ENCODE measurements at regions not wholly inside any gene's neighbourhood (a gene's known extent, or its start where the extent isn't known, plus 50 kb on each side); places are given as distances from the start of the nearest gene placed in this dataset.
A peak's percentile ranks its signal among the peaks of the same experiment; 100 is the strongest.

GRCh38 chr20:22652681-22653588 is 68.6 kb upstream of the FOXA2 start:
- no peak for DNase-seq (ENCODE audit: low read depth)

GRCh38 chr20:22653658-22654642 is 69.6 kb upstream of the FOXA2 start:
- DNase-seq (ENCODE audit: low read depth) = no peak

GRCh38 chr20:22663528-22664025 is 79.2 kb upstream of the FOXA2 start:
- no peak for DNase-seq (ENCODE audit: low read depth)

- no peak for DNase-seq (ENCODE audit: low read depth)
Observed at GRCh38 chr20:22667198-22667597, 82.8 kb upstream of the FOXA2 start.

GRCh38 chr20:22672191-22672590 is 87.8 kb upstream of the FOXA2 start:
- no peak for DNase-seq (ENCODE audit: low read depth)

GRCh38 chr20:22673467-22673866 is 89.1 kb upstream of the FOXA2 start:
- DNase-seq (ENCODE audit: low read depth) = no peak

GRCh38 chr20:22675341-22675740 is 91.0 kb upstream of the FOXA2 start:
- no peak for DNase-seq (ENCODE audit: low read depth)

GRCh38 chr20:22678678-22679077 is 94.3 kb upstream of the FOXA2 start:
- no peak for DNase-seq (ENCODE audit: low read depth)

GRCh38 chr20:22679197-22679596 is 94.8 kb upstream of the FOXA2 start:
- DNase-seq (ENCODE audit: low read depth) = no peak

- DNase-seq (ENCODE audit: low read depth) = no peak
Observed at GRCh38 chr20:22680031-22680740, 95.8 kb upstream of the FOXA2 start.

GRCh38 chr20:22681591-22682248 is 97.3 kb upstream of the FOXA2 start:
- no peak for DNase-seq (ENCODE audit: low read depth)

- no peak for DNase-seq (ENCODE audit: low read depth)
Observed at GRCh38 chr20:22682381-22682780, 98.0 kb upstream of the FOXA2 start.

- DNase-seq (ENCODE audit: low read depth) = peak; percentile 62
Observed at GRCh38 chr20:22684072-22684762, 99.8 kb upstream of the FOXA2 start.

GRCh38 chr20:22684763-22685443 is 100.5 kb upstream of the FOXA2 start:
- no peak for DNase-seq (ENCODE audit: low read depth)

- peak; percentile 79 for DNase-seq (ENCODE audit: low read depth)
Observed at GRCh38 chr20:22686097-22686496, 101.7 kb upstream of the FOXA2 start.

- DNase-seq (ENCODE audit: low read depth) = no peak
Observed at GRCh38 chr20:22687676-22688349, 103.4 kb upstream of the FOXA2 start.

- no peak for DNase-seq (ENCODE audit: low read depth)
Observed at GRCh38 chr20:22688485-22688884, 104.1 kb upstream of the FOXA2 start.

GRCh38 chr20:22689266-22689665 is 104.9 kb upstream of the FOXA2 start:
- DNase-seq (ENCODE audit: low read depth) = no peak

- no peak for DNase-seq (ENCODE audit: low read depth)
Observed at GRCh38 chr20:22690000-22690399, 105.6 kb upstream of the FOXA2 start.

Measured in amniotic epithelial cell (primary cell).